GM23338 (cell line): ENCODE measurements at regions not wholly inside any gene's neighbourhood (a gene's known extent, or its start where the extent isn't known, plus 50 kb on each side); places are given as distances from the start of the nearest gene placed in this dataset.

ENCODE experiments used
- ATAC-seq: fragments of 200-7000 bp; cut with Tn5 transposase; 3 replicates; pipeline ENCODE4 v1.9.1; 2020
- DNase-seq: peaks from one replicate; pipeline ENCODE4 v3.0.0-alpha.2; 2015; ENCODE audit warnings: low spot score
- H2AFZ ChIP-seq: fragments of 200-600 bp; sonication (generic); 2 replicates; pipeline ENCODE4 v1.8.0; 2016; ENCODE audit warnings: antibody characterized with exemption, mild to moderate bottlenecking, moderate library complexity
- H3F3A ChIP-seq: fragments of 200-600 bp; sonication (generic); replicated peaks from 2 replicates; pipeline ENCODE4 v1.8.0; 2017; ENCODE audit warnings: antibody characterized with exemption, mixed run types, low read depth
- H3K27ac ChIP-seq: fragments of 200-600 bp; sonication (generic); 2 replicates; pipeline ENCODE4 v1.6.1; 2016; ENCODE audit warnings: low read depth
- H3K27me3 ChIP-seq: fragments of 200-600 bp; sonication (generic); 2 replicates; pipeline ENCODE4 v1.8.0; 2016; ENCODE audit warnings: mild to moderate bottlenecking, mixed run types, moderate library complexity; ENCODE audit not compliant: insufficient read depth
- H3K36me3 ChIP-seq: fragments of 200-600 bp; sonication (generic); 2 replicates; pipeline ENCODE4 v1.8.0; 2016; ENCODE audit warnings: mild to moderate bottlenecking; ENCODE audit not compliant: insufficient read depth
- H3K4me1 ChIP-seq: fragments of 200-600 bp; sonication (generic); 2 replicates; pipeline ENCODE4 v1.8.0; 2016; ENCODE audit warnings: mild to moderate bottlenecking, moderate library complexity; ENCODE audit not compliant: insufficient read depth
- H3K4me2 ChIP-seq: fragments of 200-600 bp; sonication (generic); 2 replicates; pipeline ENCODE4 v1.7.1; 2017; ENCODE audit warnings: mixed run types
- H3K4me3 ChIP-seq: fragments of 200-600 bp; sonication (generic); 2 replicates; pipeline ENCODE4 v1.6.1; 2016; ENCODE audit warnings: mixed run types
- H3K79me2 ChIP-seq: fragments of 200-600 bp; sonication (generic); replicated peaks from 2 replicates; pipeline ENCODE4 v1.8.0; 2017; ENCODE audit warnings: mild to moderate bottlenecking; ENCODE audit not compliant: insufficient read depth
- H3K9me2 ChIP-seq: fragments of 200-600 bp; sonication (generic); 2 replicates; pipeline ENCODE4 v1.8.0; 2017; ENCODE audit not compliant: insufficient read depth
- H4K20me1 ChIP-seq: fragments of 200-600 bp; sonication (generic); replicated peaks from 2 replicates; pipeline ENCODE4 v1.8.0; 2017; ENCODE audit warnings: mild to moderate bottlenecking; ENCODE audit not compliant: insufficient read depth
- H3K27ac Mint-ChIP-seq: 2 replicates; pipeline ENCODE4 v1.8.0; 2020; ENCODE audit warnings: inconsistent platforms, mild to moderate bottlenecking, moderate library complexity, mixed read lengths
- H3K27me3 Mint-ChIP-seq: 3 replicates; pipeline ENCODE4 v1.8.0; 2022; ENCODE audit warnings: low read depth, mild to moderate bottlenecking, moderate library complexity, mixed read lengths, inconsistent platforms; ENCODE audit not compliant: insufficient read depth, poor library complexity
- H3K36me3 Mint-ChIP-seq: 3 replicates; pipeline ENCODE4 v1.8.0; 2021; ENCODE audit warnings: low read depth, mild to moderate bottlenecking, inconsistent platforms, moderate library complexity, mixed read lengths
- H3K4me1 Mint-ChIP-seq: 3 replicates; pipeline ENCODE4 v1.8.0; 2020; ENCODE audit warnings: mild to moderate bottlenecking, inconsistent platforms, mixed read lengths
- H3K4me3 Mint-ChIP-seq: 3 replicates; pipeline ENCODE4 v1.8.0; 2021; ENCODE audit warnings: moderate library complexity, mild to moderate bottlenecking, inconsistent platforms, mixed read lengths
- H3K9me3 Mint-ChIP-seq: 3 replicates; pipeline ENCODE4 v1.8.0; 2020; ENCODE audit warnings: moderate library complexity, mild to moderate bottlenecking, inconsistent platforms, mixed read lengths
- CREB1 ChIP-seq: fragments of 250-450 bp; sonication (Bioruptor Pico); IDR thresholded peaks from 2 replicates; pipeline ENCODE4 v1.5.0; 2020; ENCODE audit warnings: low read depth, mild to moderate bottlenecking, moderate library complexity
- EZH2 ChIP-seq: fragments of 200-600 bp; sonication (generic); IDR thresholded peaks from one replicate; pipeline ENCODE4 v1.8.0; 2017; ENCODE audit warnings: antibody characterized with exemption, mild to moderate bottlenecking, low read depth; ENCODE audit not compliant: unreplicated experiment
- EZH2phosphoT487 ChIP-seq: fragments of 200-600 bp; sonication (generic); IDR thresholded peaks from one replicate; pipeline ENCODE4 v1.8.1; 2018; ENCODE audit warnings: antibody characterized with exemption; ENCODE audit not compliant: unreplicated experiment
- JUNB ChIP-seq: IDR thresholded peaks from one replicate; pipeline ENCODE4 v1.6.1; 2016; ENCODE audit warnings: antibody characterized with exemption; ENCODE audit not compliant: unreplicated experiment
- NANOG ChIP-seq: IDR thresholded peaks from 2 replicates; pipeline ENCODE4 v1.6.1; 2016; ENCODE audit warnings: antibody characterized with exemption, borderline replicate concordance
- POLR2AphosphoS5 ChIP-seq: IDR thresholded peaks from 2 replicates; pipeline ENCODE4 v1.6.1; 2016; ENCODE audit warnings: antibody characterized with exemption, low read depth
- REST ChIP-seq: IDR thresholded peaks from one replicate; pipeline ENCODE4 v1.6.1; 2018; ENCODE audit warnings: antibody characterized with exemption; ENCODE audit not compliant: unreplicated experiment
- STAT1 ChIP-seq: IDR thresholded peaks from one replicate; pipeline ENCODE4 v1.6.1; 2016; ENCODE audit warnings: antibody characterized with exemption; ENCODE audit not compliant: unreplicated experiment
- ZNF114 ChIP-seq: fragments of 250-450 bp; sonication (Bioruptor Pico); IDR thresholded peaks from 2 replicates; pipeline ENCODE4 v1.5.0; 2020; ENCODE audit warnings: mild to moderate bottlenecking, moderate library complexity
- ZNF331 ChIP-seq: fragments of 250-450 bp; sonication (Bioruptor Pico); IDR thresholded peaks from 2 replicates; pipeline ENCODE4 v1.5.0; 2020; ENCODE audit warnings: low read depth, mild to moderate bottlenecking, moderate library complexity
- ZNF462 ChIP-seq: fragments of 250-450 bp; sonication (Bioruptor Pico); IDR thresholded peaks from 2 replicates; pipeline ENCODE4 v1.5.0; 2020; ENCODE audit warnings: mild to moderate bottlenecking, moderate library complexity
- TF ChIP-seq, protein P1 (sequence below): IDR thresholded peaks from 2 replicates; pipeline ENCODE4 v1.6.1; 2016; ENCODE audit warnings: antibody characterized with exemption
- TF ChIP-seq, protein P2 (sequence below), 2 experiments: fragments of 200-600 bp in 1 of 2; sonication (generic) in 1 of 2; conservative IDR thresholded peaks; 2 replicates each; pipeline versions ENCODE4 v1.5.1 to v1.6.1; 2016 to 2017; ENCODE audit warnings: antibody characterized with exemption in 2 of 2, low read depth in 2 of 2, mild to moderate bottlenecking in 2 of 2, moderate library complexity in 1 of 2

DNA sequence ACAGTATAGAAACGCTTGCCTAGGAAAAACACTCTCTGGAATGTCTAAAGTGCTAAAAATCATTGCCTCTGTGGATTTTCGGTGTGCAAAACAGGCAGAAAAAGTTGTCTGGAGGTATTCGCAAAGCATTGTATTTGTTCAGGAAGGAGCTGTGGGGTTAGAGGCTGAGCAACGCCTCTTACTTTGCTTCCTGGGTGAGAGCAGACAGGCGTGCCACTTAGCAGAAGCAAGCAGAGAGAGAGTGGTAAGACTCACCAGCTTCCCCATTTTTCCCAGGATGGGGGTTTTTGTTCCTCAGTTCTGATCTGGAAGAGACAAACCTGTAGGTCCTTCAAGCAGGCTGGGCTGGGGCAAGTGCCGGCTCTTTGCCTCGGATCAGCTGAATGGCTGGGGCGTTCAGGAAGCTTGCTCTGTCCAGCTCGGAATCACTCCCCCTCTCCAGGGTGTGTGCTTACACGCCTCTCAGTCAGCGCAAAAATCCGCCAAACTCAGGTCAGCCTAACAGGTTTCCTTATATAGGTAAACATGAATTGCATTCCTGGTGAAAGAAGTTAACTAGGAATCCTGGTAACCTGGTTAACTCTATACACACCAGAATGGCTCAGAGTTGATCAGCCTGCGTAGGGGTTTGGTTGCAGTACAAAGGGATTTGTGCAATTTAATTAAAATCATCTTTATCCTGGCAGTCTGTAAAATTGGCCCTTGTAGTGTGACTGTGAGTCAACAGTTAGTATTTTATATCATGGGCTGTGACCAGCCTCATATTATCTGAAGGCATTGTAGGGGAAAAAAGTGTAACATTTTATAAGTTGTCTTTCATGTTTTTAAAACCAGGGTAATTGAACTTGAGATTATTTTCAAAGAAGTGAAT is 213.1 kb upstream of the MID1 start:
- DNase-seq (peak; percentile 65), ATAC-seq (peak; percentile 97)
- no peak overlapping the region for H3K4me3 ChIP-seq
- H3K4me1 ChIP-seq: peaks cover 12% of the 10 kb centered on the region
- H3F3A ChIP-seq: no peaks in the 10 kb centered on the region
- H3K27ac Mint-ChIP-seq: no peak overlapping the region
- H3K4me1 Mint-ChIP-seq: peaks cover 12% of the 10 kb centered on the region; the same call in 2 of the 3 replicates
- no peak overlapping the region for H3K4me2 ChIP-seq
- H2AFZ ChIP-seq: no peak overlapping the region
- no peaks in the 10 kb centered on the region for H3K36me3 ChIP-seq
- H3K4me3 Mint-ChIP-seq: peak overlapping the region; percentile 47; the same call in 2 of the 3 replicates
- H3K27me3 Mint-ChIP-seq: no peaks in the 10 kb centered on the region
- H4K20me1 ChIP-seq: no peaks in the 10 kb centered on the region
- H3K9me3 Mint-ChIP-seq: no peaks in the 10 kb centered on the region
- H3K9me2 ChIP-seq: no peaks in the 10 kb centered on the region
- H3K36me3 Mint-ChIP-seq: no peaks in the 10 kb centered on the region
- H3K79me2 ChIP-seq: no peaks in the 10 kb centered on the region
- TF ChIP-seq EZH2: no peak
- TF ChIP-seq, protein P1, sequence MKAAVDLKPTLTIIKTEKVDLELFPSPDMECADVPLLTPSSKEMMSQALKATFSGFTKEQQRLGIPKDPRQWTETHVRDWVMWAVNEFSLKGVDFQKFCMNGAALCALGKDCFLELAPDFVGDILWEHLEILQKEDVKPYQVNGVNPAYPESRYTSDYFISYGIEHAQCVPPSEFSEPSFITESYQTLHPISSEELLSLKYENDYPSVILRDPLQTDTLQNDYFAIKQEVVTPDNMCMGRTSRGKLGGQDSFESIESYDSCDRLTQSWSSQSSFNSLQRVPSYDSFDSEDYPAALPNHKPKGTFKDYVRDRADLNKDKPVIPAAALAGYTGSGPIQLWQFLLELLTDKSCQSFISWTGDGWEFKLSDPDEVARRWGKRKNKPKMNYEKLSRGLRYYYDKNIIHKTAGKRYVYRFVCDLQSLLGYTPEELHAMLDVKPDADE: no peak
- no peak for TF ChIP-seq ZNF331 (CRISPR knock-in tag)
- no peak for TF ChIP-seq EZH2phosphoT487
- no peak for TF ChIP-seq STAT1
- no peak for TF ChIP-seq NANOG
- TF ChIP-seq ZNF462 (CRISPR knock-in tag): no peak
- TF ChIP-seq CREB1: no peak
- no peak for TF ChIP-seq REST
- no peak for TF ChIP-seq JUNB
- TF ChIP-seq POLR2AphosphoS5: no peak
- TF ChIP-seq, protein P2, sequence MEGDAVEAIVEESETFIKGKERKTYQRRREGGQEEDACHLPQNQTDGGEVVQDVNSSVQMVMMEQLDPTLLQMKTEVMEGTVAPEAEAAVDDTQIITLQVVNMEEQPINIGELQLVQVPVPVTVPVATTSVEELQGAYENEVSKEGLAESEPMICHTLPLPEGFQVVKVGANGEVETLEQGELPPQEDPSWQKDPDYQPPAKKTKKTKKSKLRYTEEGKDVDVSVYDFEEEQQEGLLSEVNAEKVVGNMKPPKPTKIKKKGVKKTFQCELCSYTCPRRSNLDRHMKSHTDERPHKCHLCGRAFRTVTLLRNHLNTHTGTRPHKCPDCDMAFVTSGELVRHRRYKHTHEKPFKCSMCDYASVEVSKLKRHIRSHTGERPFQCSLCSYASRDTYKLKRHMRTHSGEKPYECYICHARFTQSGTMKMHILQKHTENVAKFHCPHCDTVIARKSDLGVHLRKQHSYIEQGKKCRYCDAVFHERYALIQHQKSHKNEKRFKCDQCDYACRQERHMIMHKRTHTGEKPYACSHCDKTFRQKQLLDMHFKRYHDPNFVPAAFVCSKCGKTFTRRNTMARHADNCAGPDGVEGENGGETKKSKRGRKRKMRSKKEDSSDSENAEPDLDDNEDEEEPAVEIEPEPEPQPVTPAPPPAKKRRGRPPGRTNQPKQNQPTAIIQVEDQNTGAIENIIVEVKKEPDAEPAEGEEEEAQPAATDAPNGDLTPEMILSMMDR (conservative IDR thresholded peaks at IDR 0.05; ENCODE audit: low read depth in 2 of 2): no peak
- TF ChIP-seq ZNF114 (CRISPR knock-in tag): no peak
- H3K27ac ChIP-seq: no peak overlapping the region
- H3K27me3 ChIP-seq: no peaks in the 10 kb centered on the region
